Upper lobe of left lung (tissue), 4 donors: ENCODE measurements at regions not wholly inside any gene's neighbourhood (a gene's known extent, or its start where the extent isn't known, plus 50 kb on each side); places are given as distances from the start of the nearest gene placed in this dataset.
"Not testable (repeated sequence)": the region's sequence is repeated elsewhere in the genome, so short reads cannot be mapped to it uniquely, and the experiment has no call there.

Experiments used
- CTCF ChIP-seq, 6 experiments: fragments of 450-650 bp in 4 of 6; fragments of 200-600 bp in 2 of 6; sonication (generic) in 2 of 6; IDR thresholded peaks; one replicate each; pipeline ENCODE4 v1.5.1; 2016 to 2019; ENCODE audit warnings: antibody characterized with exemption in 6 of 6
- POLR2A ChIP-seq, 4 donors: fragments of 450-650 bp; IDR thresholded peaks; one replicate each; pipeline ENCODE4 v1.5.1; 2016 to 2017; ENCODE audit warnings: antibody characterized with exemption in 4 of 4, mild to moderate bottlenecking in 2 of 4

GRCh38 chr7:65656494-65657188 lies 216.2 kb upstream of the VKORC1L1 start:
- TF ChIP-seq POLR2A, CTCF (IDR thresholded peaks at IDR 0.05): not testable (repeated sequence)
